ENCODE measurements at regions not wholly inside any gene's neighbourhood (a gene's known extent, or its start where the extent isn't known, plus 50 kb on each side); places are given as distances from the start of the nearest gene placed in this dataset.
"Not testable (repeated sequence)": the region's sequence is repeated elsewhere in the genome, so short reads cannot be mapped to it uniquely, and the experiment has no call there.

GRCh38 chr13:44780591-44781280, 204.6 kb upstream of the TSC22D1 start:
- intact Hi-C loops (cut with micrococcal nuclease; ENCODE audit: unreplicated experiment): no loop called here
- Histone ChIP-seq H3K36me3 (ENCODE audit: control insufficient read depth, insufficient read depth, low read length) (no peaks in the 10 kb centered on the region), H3K9me3 (ENCODE audit: control insufficient read depth, insufficient read depth, low read depth, low read length) (no peaks in the 10 kb centered on the region), H3K27me3 (ENCODE audit: control insufficient read depth, insufficient read depth, low read length) (no peaks in the 10 kb centered on the region), H3K27ac (ENCODE audit: low read length) (no peak overlapping the region), H3K4me3 (ENCODE audit: low read depth in 2 of 2, low read length in 2 of 2) (no peak overlapping the region), H3K4me1 (ENCODE audit: control insufficient read depth, insufficient read depth, low read length) (no peaks in the 10 kb centered on the region)
- ATAC-seq: no peak
- no TSS peak for BruUV-seq (replicated peaks)
- no peak for DNase-seq (ENCODE audit: low read depth, low spot score)
- ChIA-PET POLR2A (no interaction called here), CTCF (no interaction called here)
- TF ChIP-seq SIN3A (IDR thresholded peaks at IDR 0.05; ENCODE audit: borderline replicate concordance, insufficient read depth, low read depth, low read length) (no peak), POLR2AphosphoS5 (IDR thresholded peaks at IDR 0.05; ENCODE audit: low read depth, low read length) (no peak), TCF7L2 (IDR thresholded peaks at IDR 0.05; ENCODE audit: low read depth, low read length) (no peak), CTCF (IDR thresholded peaks at IDR 0.05) (no peak)
- TF ChIP-seq, protein P1, sequence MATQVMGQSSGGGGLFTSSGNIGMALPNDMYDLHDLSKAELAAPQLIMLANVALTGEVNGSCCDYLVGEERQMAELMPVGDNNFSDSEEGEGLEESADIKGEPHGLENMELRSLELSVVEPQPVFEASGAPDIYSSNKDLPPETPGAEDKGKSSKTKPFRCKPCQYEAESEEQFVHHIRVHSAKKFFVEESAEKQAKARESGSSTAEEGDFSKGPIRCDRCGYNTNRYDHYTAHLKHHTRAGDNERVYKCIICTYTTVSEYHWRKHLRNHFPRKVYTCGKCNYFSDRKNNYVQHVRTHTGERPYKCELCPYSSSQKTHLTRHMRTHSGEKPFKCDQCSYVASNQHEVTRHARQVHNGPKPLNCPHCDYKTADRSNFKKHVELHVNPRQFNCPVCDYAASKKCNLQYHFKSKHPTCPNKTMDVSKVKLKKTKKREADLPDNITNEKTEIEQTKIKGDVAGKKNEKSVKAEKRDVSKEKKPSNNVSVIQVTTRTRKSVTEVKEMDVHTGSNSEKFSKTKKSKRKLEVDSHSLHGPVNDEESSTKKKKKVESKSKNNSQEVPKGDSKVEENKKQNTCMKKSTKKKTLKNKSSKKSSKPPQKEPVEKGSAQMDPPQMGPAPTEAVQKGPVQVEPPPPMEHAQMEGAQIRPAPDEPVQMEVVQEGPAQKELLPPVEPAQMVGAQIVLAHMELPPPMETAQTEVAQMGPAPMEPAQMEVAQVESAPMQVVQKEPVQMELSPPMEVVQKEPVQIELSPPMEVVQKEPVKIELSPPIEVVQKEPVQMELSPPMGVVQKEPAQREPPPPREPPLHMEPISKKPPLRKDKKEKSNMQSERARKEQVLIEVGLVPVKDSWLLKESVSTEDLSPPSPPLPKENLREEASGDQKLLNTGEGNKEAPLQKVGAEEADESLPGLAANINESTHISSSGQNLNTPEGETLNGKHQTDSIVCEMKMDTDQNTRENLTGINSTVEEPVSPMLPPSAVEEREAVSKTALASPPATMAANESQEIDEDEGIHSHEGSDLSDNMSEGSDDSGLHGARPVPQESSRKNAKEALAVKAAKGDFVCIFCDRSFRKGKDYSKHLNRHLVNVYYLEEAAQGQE (IDR thresholded peaks at IDR 0.05; ENCODE audit: insufficient read depth in 1 of 2, low read depth in 2 of 2, low read length in 1 of 2): no peak
- in situ Hi-C loops (cut with HindIII; ENCODE audit: low pct_unique_long_range_greater_than_20kb, low sequenced_read_pairs): no loop called here

- H3K27ac ChIP-seq (ENCODE audit: low read length): no peak overlapping the region
- H3K27me3 ChIP-seq (ENCODE audit: control insufficient read depth, insufficient read depth, low read length): no peaks in the 10 kb centered on the region
- in situ Hi-C loops (cut with HindIII; ENCODE audit: low pct_unique_long_range_greater_than_20kb, low sequenced_read_pairs): no loop called here
- no peak for TF ChIP-seq SIN3A (IDR thresholded peaks at IDR 0.05; ENCODE audit: borderline replicate concordance, insufficient read depth, low read depth, low read length)
- TF ChIP-seq CTCF (IDR thresholded peaks at IDR 0.05): no peak
- TF ChIP-seq TCF7L2 (IDR thresholded peaks at IDR 0.05; ENCODE audit: low read depth, low read length): no peak
- no peak for TF ChIP-seq POLR2AphosphoS5 (IDR thresholded peaks at IDR 0.05; ENCODE audit: low read depth, low read length)
- TF ChIP-seq, protein P1 (IDR thresholded peaks at IDR 0.05; ENCODE audit: insufficient read depth in 1 of 2, low read depth in 2 of 2, low read length in 1 of 2): no peak
- ChIA-PET POLR2A (no interaction called here), CTCF (no interaction called here)
- H3K36me3 ChIP-seq (ENCODE audit: control insufficient read depth, insufficient read depth, low read length): no peaks in the 10 kb centered on the region
- BruUV-seq (replicated peaks): no TSS peak
- intact Hi-C loops (cut with micrococcal nuclease; ENCODE audit: unreplicated experiment): no loop called here
- no peak overlapping the region for H3K4me3 ChIP-seq (ENCODE audit: low read depth in 2 of 2, low read length in 2 of 2)
- ATAC-seq: no peak
- H3K9me3 ChIP-seq (ENCODE audit: control insufficient read depth, insufficient read depth, low read depth, low read length): no peaks in the 10 kb centered on the region
- DNase-seq (ENCODE audit: low read depth, low spot score): no peak
- no peaks in the 10 kb centered on the region for H3K4me1 ChIP-seq (ENCODE audit: control insufficient read depth, insufficient read depth, low read length)
These were observed 202.8 kb upstream of the TSC22D1 start for GRCh38 chr13:44778761-44779484.

GRCh38 chr13:44775290-44775689, 199.2 kb upstream of the TSC22D1 start:
- POLR2A ChIA-PET; intact Hi-C loops (cut with micrococcal nuclease; ENCODE audit: unreplicated experiment); BruUV-seq (replicated peaks); H3K27ac ChIP-seq (ENCODE audit: low read length); H3K4me1 ChIP-seq (ENCODE audit: control insufficient read depth, insufficient read depth, low read length); in situ Hi-C loops (cut with HindIII; ENCODE audit: low pct_unique_long_range_greater_than_20kb, low sequenced_read_pairs); H3K4me3 ChIP-seq (ENCODE audit: low read depth in 2 of 2, low read length in 2 of 2); ATAC-seq; CTCF ChIA-PET; H3K9me3 ChIP-seq (ENCODE audit: control insufficient read depth, insufficient read depth, low read depth, low read length); H3K27me3 ChIP-seq (ENCODE audit: control insufficient read depth, insufficient read depth, low read length); H3K36me3 ChIP-seq (ENCODE audit: control insufficient read depth, insufficient read depth, low read length); DNase-seq (ENCODE audit: low read depth, low spot score): not testable (repeated sequence)
